GM12892 (cell line): ENCODE measurements at regions not wholly inside any gene's neighbourhood (a gene's known extent, or its start where the extent isn't known, plus 50 kb on each side); places are given as distances from the start of the nearest gene placed in this dataset.
"Not testable (repeated sequence)": the region's sequence is repeated elsewhere in the genome, so short reads cannot be mapped to it uniquely, and the experiment has no call there.

ENCODE experiments used
- POLR2A ChIP-seq: IDR thresholded peaks from 2 replicates; pipeline ENCODE4 v1.6.1; 2011; ENCODE audit warnings: low read depth, low read length, control low read depth
- TAF1 ChIP-seq: IDR thresholded peaks from 2 replicates; pipeline ENCODE4 v1.6.1; 2011; ENCODE audit warnings: low read depth, mild to moderate bottlenecking, control low read depth, low read length, borderline replicate concordance

- TF ChIP-seq TAF1, POLR2A: not testable (repeated sequence)
Observed at GRCh38 chr2:111375320-111375883, 254.7 kb downstream of the BCL2L11 start.
